ENCODE measurements at regions not wholly inside any gene's neighbourhood (a gene's known extent, or its start where the extent isn't known, plus 50 kb on each side); places are given as distances from the start of the nearest gene placed in this dataset.

DNA sequence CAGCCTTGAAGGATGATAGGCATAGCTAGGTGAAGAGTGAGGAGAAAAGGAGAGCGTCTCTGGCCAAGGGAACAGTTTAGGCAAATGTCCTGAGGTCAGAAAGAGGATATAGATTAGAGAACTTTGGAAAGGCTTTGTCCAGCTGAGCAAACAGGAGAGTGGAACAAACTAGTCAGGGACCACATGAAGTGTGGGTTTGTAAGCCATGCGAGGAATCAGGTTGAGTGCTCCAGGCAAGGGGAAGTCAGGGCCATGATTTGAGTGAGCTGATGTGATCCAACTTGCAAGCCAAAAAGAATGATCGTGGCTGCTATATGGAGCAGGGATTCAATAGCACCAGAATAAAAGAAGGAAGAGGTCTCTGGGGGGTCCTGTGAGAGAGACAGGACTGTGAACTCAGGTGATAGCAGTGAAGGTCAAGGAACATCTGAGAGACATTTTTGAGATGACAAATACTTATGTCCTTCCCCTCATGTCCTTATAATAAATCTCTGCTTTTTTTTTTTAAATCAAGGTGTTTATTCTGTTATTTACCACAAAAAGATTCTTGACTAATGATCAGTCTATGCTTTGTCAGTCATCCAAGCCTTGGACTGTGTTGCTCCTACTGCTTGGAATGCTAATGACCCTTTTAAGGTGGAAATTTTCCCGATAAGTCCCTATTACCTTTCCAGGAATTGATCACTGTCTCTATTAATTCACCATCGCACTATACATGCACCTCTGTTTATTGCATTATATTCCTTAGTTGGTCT, 472.6 kb downstream of the TXNL1 start:
- no peak for TF ChIP-seq ZBTB20 (tag by site-specific recombination; IDR thresholded peaks at IDR 0.05)
- no peak for TF ChIP-seq ZNF521 (tag by site-specific recombination; IDR thresholded peaks at IDR 0.05)
- no peak for TF ChIP-seq ZNF426 (tag by site-specific recombination; IDR thresholded peaks at IDR 0.05)
- TF ChIP-seq ZBTB21 (tag by site-specific recombination; IDR thresholded peaks at IDR 0.05), result no peak
- TF ChIP-seq ZNF664 (tag by site-specific recombination; IDR thresholded peaks at IDR 0.05), result no peak
- TF ChIP-seq ZNF335 (tag by site-specific recombination; conservative IDR thresholded peaks at IDR 0.05), result no peak
- TF ChIP-seq ZNF394 (tag by site-specific recombination; IDR thresholded peaks at IDR 0.05; ENCODE audit: borderline replicate concordance), result no peak
- no peak for TF ChIP-seq ZXDB (tag by site-specific recombination; IDR thresholded peaks at IDR 0.05)
- no peak for TF ChIP-seq ZNF510 (tag by site-specific recombination; IDR thresholded peaks at IDR 0.05; ENCODE audit: insufficient replicate concordance)
- TF ChIP-seq ZNF514 (tag by site-specific recombination; IDR thresholded peaks at IDR 0.05), result no peak
- no peak for TF ChIP-seq ZNF544 (tag by site-specific recombination; IDR thresholded peaks at IDR 0.05)
- TF ChIP-seq, protein P1, sequence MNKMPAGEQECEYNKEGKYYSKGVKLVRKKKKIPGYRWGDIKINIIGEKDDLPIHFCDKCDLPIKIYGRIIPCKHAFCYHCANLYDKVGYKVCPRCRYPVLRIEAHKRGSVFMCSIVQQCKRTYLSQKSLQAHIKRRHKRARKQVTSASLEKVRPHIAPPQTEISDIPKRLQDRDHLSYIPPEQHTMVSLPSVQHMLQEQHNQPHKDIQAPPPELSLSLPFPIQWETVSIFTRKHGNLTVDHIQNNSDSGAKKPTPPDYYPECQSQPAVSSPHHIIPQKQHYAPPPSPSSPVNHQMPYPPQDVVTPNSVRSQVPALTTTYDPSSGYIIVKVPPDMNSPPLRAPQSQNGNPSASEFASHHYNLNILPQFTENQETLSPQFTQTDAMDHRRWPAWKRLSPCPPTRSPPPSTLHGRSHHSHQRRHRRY (tag by site-specific recombination; IDR thresholded peaks at IDR 0.05), result no peak
- no peaks in the 10 kb centered on the region for H3K4me1 ChIP-seq (ENCODE audit: control insufficient read depth, insufficient read depth, low read length)
- ChIA-PET CTCF (no interaction called here), POLR2A (no interaction called here)
- H3K36me3 ChIP-seq (ENCODE audit: control insufficient read depth in 2 of 2, insufficient read depth in 1 of 2, low read length in 2 of 2), result no peaks in the 10 kb centered on the region
- no peak overlapping the region for H3K4me3 ChIP-seq (ENCODE audit: low read depth, low read length)
- no peaks in the 10 kb centered on the region for H3K9me3 ChIP-seq (ENCODE audit: control insufficient read depth, insufficient read depth, low read depth, low read length)
- no peak overlapping the region for H3K27ac ChIP-seq (ENCODE audit: extremely low read depth, low read depth, low read length)

DNA sequence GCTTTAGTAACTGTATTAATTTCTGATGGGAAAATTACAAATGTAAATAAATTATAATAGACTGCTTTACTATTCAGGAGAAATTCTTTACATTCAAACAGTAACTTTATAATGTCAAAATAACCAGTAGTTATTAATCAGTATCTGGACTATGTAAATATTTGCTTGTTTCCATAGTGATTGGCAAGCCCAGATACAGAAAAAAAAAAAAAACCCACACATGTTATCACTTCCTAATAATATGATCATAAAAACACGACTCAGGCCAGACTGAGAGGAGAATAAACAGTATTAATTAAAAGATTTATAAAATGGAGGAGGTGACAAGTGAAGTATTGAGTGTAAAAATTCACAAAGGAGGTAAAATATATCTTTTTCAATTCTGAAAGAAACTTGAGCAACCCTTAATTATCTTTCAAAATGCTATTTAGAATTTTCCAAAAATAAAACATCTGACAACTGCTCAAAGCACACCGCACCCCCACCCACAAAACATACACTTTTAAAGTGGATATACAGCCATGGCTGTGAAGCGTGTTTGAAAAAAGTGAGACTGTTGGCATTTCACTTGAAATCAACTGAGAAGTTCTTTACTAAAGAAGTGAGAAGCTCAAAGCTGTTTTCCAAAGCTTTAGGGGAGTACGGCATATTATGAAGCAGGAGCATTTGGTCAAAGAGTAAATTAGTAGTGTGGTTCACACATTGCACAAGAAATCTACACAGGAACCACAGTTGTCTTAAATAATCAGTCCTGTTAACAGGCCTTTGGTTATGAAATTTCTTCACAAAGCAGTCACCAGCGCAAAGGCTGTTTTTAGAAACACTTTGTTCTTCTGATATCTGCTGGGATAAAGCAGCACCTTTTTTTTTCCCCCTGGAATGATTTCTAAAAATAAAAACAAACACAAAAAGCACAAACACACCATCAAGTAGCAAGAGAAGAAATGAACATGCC, 475.8 kb downstream of the TXNL1 start:
- Histone ChIP-seq H3K27ac (ENCODE audit: extremely low read depth, low read depth, low read length) (no peak overlapping the region), H3K36me3 (ENCODE audit: control insufficient read depth in 2 of 2, insufficient read depth in 1 of 2, low read length in 2 of 2) (no peaks in the 10 kb centered on the region), H3K9me3 (ENCODE audit: control insufficient read depth, insufficient read depth, low read depth, low read length) (no peaks in the 10 kb centered on the region), H3K4me3 (ENCODE audit: low read depth, low read length) (no peak overlapping the region), H3K4me1 (ENCODE audit: control insufficient read depth, insufficient read depth, low read length) (no peaks in the 10 kb centered on the region)
- ChIA-PET CTCF (no interaction called here), POLR2A (no interaction called here)
- TF ChIP-seq ZNF654 (tag by site-specific recombination; IDR thresholded peaks at IDR 0.05; ENCODE audit: low read depth), result no peak
- TF ChIP-seq KLF9 (tag by site-specific recombination; IDR thresholded peaks at IDR 0.05; ENCODE audit: low read depth), result no peak
- no peak for TF ChIP-seq ZNF76 (tag by site-specific recombination; IDR thresholded peaks at IDR 0.05; ENCODE audit: borderline replicate concordance, low read depth)
- TF ChIP-seq, protein P2, sequence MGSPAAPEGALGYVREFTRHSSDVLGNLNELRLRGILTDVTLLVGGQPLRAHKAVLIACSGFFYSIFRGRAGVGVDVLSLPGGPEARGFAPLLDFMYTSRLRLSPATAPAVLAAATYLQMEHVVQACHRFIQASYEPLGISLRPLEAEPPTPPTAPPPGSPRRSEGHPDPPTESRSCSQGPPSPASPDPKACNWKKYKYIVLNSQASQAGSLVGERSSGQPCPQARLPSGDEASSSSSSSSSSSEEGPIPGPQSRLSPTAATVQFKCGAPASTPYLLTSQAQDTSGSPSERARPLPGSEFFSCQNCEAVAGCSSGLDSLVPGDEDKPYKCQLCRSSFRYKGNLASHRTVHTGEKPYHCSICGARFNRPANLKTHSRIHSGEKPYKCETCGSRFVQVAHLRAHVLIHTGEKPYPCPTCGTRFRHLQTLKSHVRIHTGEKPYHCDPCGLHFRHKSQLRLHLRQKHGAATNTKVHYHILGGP (tag by site-specific recombination; IDR thresholded peaks at IDR 0.05), result no peak
- TF ChIP-seq, protein P3, sequence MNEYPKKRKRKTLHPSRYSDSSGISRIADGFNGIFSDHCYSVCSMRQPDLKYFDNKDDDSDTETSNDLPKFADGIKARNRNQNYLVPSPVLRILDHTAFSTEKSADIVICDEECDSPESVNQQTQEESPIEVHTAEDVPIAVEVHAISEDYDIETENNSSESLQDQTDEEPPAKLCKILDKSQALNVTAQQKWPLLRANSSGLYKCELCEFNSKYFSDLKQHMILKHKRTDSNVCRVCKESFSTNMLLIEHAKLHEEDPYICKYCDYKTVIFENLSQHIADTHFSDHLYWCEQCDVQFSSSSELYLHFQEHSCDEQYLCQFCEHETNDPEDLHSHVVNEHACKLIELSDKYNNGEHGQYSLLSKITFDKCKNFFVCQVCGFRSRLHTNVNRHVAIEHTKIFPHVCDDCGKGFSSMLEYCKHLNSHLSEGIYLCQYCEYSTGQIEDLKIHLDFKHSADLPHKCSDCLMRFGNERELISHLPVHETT (tag by site-specific recombination; IDR thresholded peaks at IDR 0.05), result no peak
- TF ChIP-seq ZNF221 (tag by site-specific recombination; IDR thresholded peaks at IDR 0.05; ENCODE audit: borderline replicate concordance), result no peak
- no peak for TF ChIP-seq ZBTB48 (tag by site-specific recombination; IDR thresholded peaks at IDR 0.05)
- TF ChIP-seq ZNF670 (tag by site-specific recombination; IDR thresholded peaks at IDR 0.05; ENCODE audit: low read depth), result no peak
- no peak for TF ChIP-seq CTCF (tag by site-specific recombination; IDR thresholded peaks at IDR 0.05)
